Choroid plexus epithelial cell (primary cell): ENCODE measurements at regions not wholly inside any gene's neighbourhood (a gene's known extent, or its start where the extent isn't known, plus 50 kb on each side); places are given as distances from the start of the nearest gene placed in this dataset.
A peak's percentile ranks its signal among the peaks of the same experiment; 100 is the strongest.
"Not testable (repeated sequence)": the region's sequence is repeated elsewhere in the genome, so short reads cannot be mapped to it uniquely, and the experiment has no call there.

Experiments
- DNase-seq: peaks from one replicate; pipeline ENCODE4 v3.0.0-alpha.2; 2010; ENCODE audit warnings: low read depth
- H3K4me3 ChIP-seq: 2 replicates; pipeline ENCODE4 v1.5.1; 2011; ENCODE audit warnings: low read depth, mild to moderate bottlenecking, control low read depth, low read length, moderate library complexity
- CTCF ChIP-seq: conservative IDR thresholded peaks from 2 replicates; pipeline ENCODE4 v1.5.1; 2011; ENCODE audit warnings: low read depth, mild to moderate bottlenecking, control low read depth, inconsistent platforms, low read length, moderate library complexity

GRCh38 chr20:47925593-47925992, 140.3 kb upstream of the SULF2 start:
- DNase-seq: no peak
- no peak for TF ChIP-seq CTCF

GRCh38 chr20:47922269-47922668, 137.0 kb upstream of the SULF2 start:
- peak; percentile 46 for DNase-seq

More at GRCh38 chr20:47925593-47925992, 140.3 kb upstream of the SULF2 start:
- no peak overlapping the region for H3K4me3 ChIP-seq

GRCh38 chr20:47921829-47922228, 136.5 kb upstream of the SULF2 start:
- H3K4me3 ChIP-seq, DNase-seq: not testable (repeated sequence)

More at GRCh38 chr20:47922269-47922668, 137.0 kb upstream of the SULF2 start:
- TF ChIP-seq CTCF: no peak
- H3K4me3 ChIP-seq: no peak overlapping the region

GRCh38 chr20:47921408-47921807, 136.1 kb upstream of the SULF2 start:
- H3K4me3 ChIP-seq: no peak overlapping the region
- peak; percentile 15 for DNase-seq
- TF ChIP-seq CTCF: no peak

- no peak overlapping the region for H3K4me3 ChIP-seq
- DNase-seq: no peak
- no peak for TF ChIP-seq CTCF
These were observed 132.3 kb upstream of the SULF2 start for GRCh38 chr20:47917549-47918070.

- DNase-seq: no peak
- no peak for TF ChIP-seq CTCF
These were observed 130.2 kb upstream of the SULF2 start for GRCh38 chr20:47915495-47915894.

GRCh38 chr20:47914792-47915191, 129.5 kb upstream of the SULF2 start:
- no peak overlapping the region for H3K4me3 ChIP-seq
- no peak for DNase-seq
- TF ChIP-seq CTCF: no peak

More at GRCh38 chr20:47915495-47915894, 130.2 kb upstream of the SULF2 start:
- H3K4me3 ChIP-seq: no peak overlapping the region

GRCh38 chr20:47912786-47913501, 127.7 kb upstream of the SULF2 start:
- not testable (repeated sequence) for DNase-seq

GRCh38 chr20:47912165-47912564, 126.9 kb upstream of the SULF2 start:
- not testable (repeated sequence) for DNase-seq, H3K4me3 ChIP-seq

More at GRCh38 chr20:47912786-47913501, 127.7 kb upstream of the SULF2 start:
- not testable (repeated sequence) for H3K4me3 ChIP-seq

- not testable (repeated sequence) for DNase-seq, H3K4me3 ChIP-seq
These were observed 124.6 kb upstream of the SULF2 start for GRCh38 chr20:47909696-47910369.

GRCh38 chr20:47908361-47909035, 123.2 kb upstream of the SULF2 start:
- DNase-seq, H3K4me3 ChIP-seq: not testable (repeated sequence)
